Loucy (cell line): ENCODE measurements at regions not wholly inside any gene's neighbourhood (a gene's known extent, or its start where the extent isn't known, plus 50 kb on each side); places are given as distances from the start of the nearest gene placed in this dataset.

Experiments used
- EZH2phosphoT487 ChIP-seq: fragments of 200-600 bp; IDR thresholded peaks from 2 replicates; pipeline ENCODE4 v1.6.1; 2018; ENCODE audit warnings: antibody characterized with exemption, mild to moderate bottlenecking, moderate library complexity, borderline replicate concordance
- TF ChIP-seq, protein P1 (sequence below): fragments of 200-600 bp; sonication (generic); conservative IDR thresholded peaks from 2 replicates; pipeline ENCODE4 v1.5.1; 2014; ENCODE audit warnings: mild to moderate bottlenecking, antibody characterized with exemption, low read length

DNA sequence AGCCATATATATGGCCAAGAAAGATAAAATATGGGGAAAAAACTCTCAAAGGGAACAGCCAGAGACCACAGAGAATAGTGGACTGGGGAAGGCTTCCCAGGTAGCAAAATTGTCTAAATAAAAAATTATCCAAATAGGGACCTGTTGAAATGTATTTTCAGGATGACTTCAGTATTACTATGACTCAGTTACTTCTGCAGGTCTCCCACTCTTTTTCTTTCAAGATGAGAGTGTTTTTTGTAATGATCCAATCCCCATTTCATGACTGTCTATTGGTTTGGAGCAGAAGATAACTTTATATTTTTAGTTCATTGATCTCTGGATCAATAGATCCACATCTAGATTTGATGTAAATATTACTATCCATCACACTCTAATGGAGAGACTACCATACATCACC, 372.1 kb upstream of the EMCN start:
- TF ChIP-seq, protein P1, sequence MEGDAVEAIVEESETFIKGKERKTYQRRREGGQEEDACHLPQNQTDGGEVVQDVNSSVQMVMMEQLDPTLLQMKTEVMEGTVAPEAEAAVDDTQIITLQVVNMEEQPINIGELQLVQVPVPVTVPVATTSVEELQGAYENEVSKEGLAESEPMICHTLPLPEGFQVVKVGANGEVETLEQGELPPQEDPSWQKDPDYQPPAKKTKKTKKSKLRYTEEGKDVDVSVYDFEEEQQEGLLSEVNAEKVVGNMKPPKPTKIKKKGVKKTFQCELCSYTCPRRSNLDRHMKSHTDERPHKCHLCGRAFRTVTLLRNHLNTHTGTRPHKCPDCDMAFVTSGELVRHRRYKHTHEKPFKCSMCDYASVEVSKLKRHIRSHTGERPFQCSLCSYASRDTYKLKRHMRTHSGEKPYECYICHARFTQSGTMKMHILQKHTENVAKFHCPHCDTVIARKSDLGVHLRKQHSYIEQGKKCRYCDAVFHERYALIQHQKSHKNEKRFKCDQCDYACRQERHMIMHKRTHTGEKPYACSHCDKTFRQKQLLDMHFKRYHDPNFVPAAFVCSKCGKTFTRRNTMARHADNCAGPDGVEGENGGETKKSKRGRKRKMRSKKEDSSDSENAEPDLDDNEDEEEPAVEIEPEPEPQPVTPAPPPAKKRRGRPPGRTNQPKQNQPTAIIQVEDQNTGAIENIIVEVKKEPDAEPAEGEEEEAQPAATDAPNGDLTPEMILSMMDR = no peak
- no peak for TF ChIP-seq EZH2phosphoT487
